Esophagus squamous epithelium (tissue), 4 donors: ENCODE measurements at regions not wholly inside any gene's neighbourhood (a gene's known extent, or its start where the extent isn't known, plus 50 kb on each side); places are given as distances from the start of the nearest gene placed in this dataset.

Experiments used
- POLR2A ChIP-seq, 4 donors: fragments of 450-650 bp; IDR thresholded peaks; one replicate each; pipeline ENCODE4 v1.6.1; 2017; ENCODE audit warnings: antibody characterized with exemption in 4 of 4, mild to moderate bottlenecking in 4 of 4, moderate library complexity in 3 of 4
- TF ChIP-seq, protein P1 (sequence below), 6 experiments: fragments of 450-650 bp in 4 of 6; fragments of 200-600 bp in 2 of 6; sonication (generic) in 2 of 6; IDR thresholded peaks; one replicate each; pipeline ENCODE4 v1.5.1; 2016 to 2019; ENCODE audit warnings: antibody characterized with exemption in 6 of 6, mild to moderate bottlenecking in 4 of 6, moderate library complexity in 4 of 6

- TF ChIP-seq, protein P1, sequence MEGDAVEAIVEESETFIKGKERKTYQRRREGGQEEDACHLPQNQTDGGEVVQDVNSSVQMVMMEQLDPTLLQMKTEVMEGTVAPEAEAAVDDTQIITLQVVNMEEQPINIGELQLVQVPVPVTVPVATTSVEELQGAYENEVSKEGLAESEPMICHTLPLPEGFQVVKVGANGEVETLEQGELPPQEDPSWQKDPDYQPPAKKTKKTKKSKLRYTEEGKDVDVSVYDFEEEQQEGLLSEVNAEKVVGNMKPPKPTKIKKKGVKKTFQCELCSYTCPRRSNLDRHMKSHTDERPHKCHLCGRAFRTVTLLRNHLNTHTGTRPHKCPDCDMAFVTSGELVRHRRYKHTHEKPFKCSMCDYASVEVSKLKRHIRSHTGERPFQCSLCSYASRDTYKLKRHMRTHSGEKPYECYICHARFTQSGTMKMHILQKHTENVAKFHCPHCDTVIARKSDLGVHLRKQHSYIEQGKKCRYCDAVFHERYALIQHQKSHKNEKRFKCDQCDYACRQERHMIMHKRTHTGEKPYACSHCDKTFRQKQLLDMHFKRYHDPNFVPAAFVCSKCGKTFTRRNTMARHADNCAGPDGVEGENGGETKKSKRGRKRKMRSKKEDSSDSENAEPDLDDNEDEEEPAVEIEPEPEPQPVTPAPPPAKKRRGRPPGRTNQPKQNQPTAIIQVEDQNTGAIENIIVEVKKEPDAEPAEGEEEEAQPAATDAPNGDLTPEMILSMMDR (IDR thresholded peaks at IDR 0.05) = no peak
- TF ChIP-seq POLR2A (IDR thresholded peaks at IDR 0.05) = no peak
Observed at GRCh38 chrX:40936827-40937226, 148.4 kb upstream of the USP9X start.
